Tibial nerve (tissue), 4 donors: ENCODE measurements at regions not wholly inside any gene's neighbourhood (a gene's known extent, or its start where the extent isn't known, plus 50 kb on each side); places are given as distances from the start of the nearest gene placed in this dataset.

Experiments
- DNase-seq, 2 donors: peaks; one replicate each; pipeline ENCODE4 v3.0.0-alpha.2; 2019; ENCODE audit warnings: low spot score in 2 of 2
- H3K27ac ChIP-seq, 4 donors: fragments of 200-600 bp; sonication (generic) in 3 of 4; one replicate each; pipeline ENCODE4 v1.5.1; 2017 to 2019; ENCODE audit warnings: mild to moderate bottlenecking in 1 of 4
- H3K27me3 ChIP-seq, 2 donors: fragments of 200-600 bp; sonication (generic) in 1 of 2; one replicate each; pipeline versions ENCODE4 v1.5.1 to v1.6.0; 2017 to 2019
- H3K36me3 ChIP-seq, 3 donors: fragments of 200-600 bp; sonication (generic); one replicate each; pipeline ENCODE4 v1.5.1; 2018 to 2019
- H3K4me1 ChIP-seq, 4 donors: fragments of 200-600 bp; sonication (generic) in 3 of 4; one replicate each; pipeline ENCODE4 v1.5.1; 2017 to 2019
- H3K4me3 ChIP-seq, 4 donors: fragments of 200-600 bp; sonication (generic) in 3 of 4; one replicate each; pipeline ENCODE4 v1.5.1; 2017 to 2019; ENCODE audit warnings: mild to moderate bottlenecking in 1 of 4, moderate library complexity in 1 of 4
- H3K9me3 ChIP-seq, 4 donors: fragments of 200-600 bp; sonication (generic) in 3 of 4; one replicate each; pipeline ENCODE4 v1.5.1; 2017 to 2019
- EP300 ChIP-seq, 2 donors: sonication (generic); formaldehyde crosslinking; IDR thresholded peaks; one replicate each; pipeline ENCODE4 v1.6.1; 2017; ENCODE audit warnings: antibody characterized with exemption in 2 of 2, mild to moderate bottlenecking in 1 of 2
- POLR2A ChIP-seq, 2 donors: fragments of 450-650 bp; IDR thresholded peaks; one replicate each; pipeline ENCODE4 v1.6.1; 2017; ENCODE audit warnings: antibody characterized with exemption in 2 of 2, mild to moderate bottlenecking in 2 of 2, moderate library complexity in 2 of 2
- WGBS, 2 donors: methylation state at CpG; one replicate each; pipeline ENCODE4 v1.1.5; 2018; 5-methylcytosine and 5-hydroxymethylcytosine counted together
- TF ChIP-seq, protein P1 (sequence below), 5 experiments: fragments of 200-600 bp in 3 of 5; fragments of 450-650 bp in 2 of 5; sonication (generic) in 3 of 5; IDR thresholded peaks; one replicate each; pipeline ENCODE4 v1.5.1; 2016 to 2019; ENCODE audit warnings: antibody characterized with exemption in 5 of 5, mild to moderate bottlenecking in 3 of 5, moderate library complexity in 2 of 5

DNA sequence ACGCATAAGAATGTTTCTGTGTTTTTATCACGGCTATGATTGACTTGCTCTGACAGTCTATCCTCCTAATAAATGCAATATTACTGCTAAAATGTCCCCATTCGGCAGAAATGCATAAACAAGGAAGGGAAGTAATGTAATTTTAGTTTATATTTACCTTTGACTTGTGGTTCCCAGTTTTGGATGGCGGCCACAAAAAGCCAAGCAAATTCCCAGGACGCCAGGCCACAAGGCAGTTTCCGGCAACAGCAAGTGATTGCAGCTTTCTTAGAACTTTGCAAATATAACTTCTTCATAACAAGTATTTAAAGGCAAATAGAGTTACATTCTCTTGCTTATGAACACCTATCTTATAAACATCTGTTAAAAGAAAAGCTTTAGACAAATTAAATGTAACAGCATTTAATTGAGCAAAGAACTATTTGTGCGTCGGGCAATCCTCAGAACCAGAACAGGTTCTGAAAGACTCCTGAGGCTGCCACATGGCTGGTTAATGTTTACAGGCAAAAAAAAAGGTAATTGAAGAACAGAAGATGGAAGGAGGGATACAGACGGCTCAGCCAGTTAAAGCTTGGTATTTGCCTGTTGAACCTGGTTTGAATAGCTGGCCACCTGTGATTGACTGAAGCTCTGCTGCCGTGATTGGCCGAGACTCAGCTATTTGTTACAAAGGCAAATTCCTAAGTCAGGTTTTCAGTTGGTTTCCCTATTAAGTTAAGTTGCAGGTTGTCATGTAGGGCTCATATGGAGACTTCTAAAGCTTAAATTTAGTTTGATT, 80.8 kb downstream of the C21orf91 start:
- WGBS, 2 donors = 67 to 68% methylated on average over 11 of the region's 11 CpGs
- Histone ChIP-seq H3K27ac (no peak overlapping the region), H3K4me1 (peaks cover 0 to 7% (median 0%) of the 10 kb centered on the region in 4 donors), H3K9me3 (no peaks in the 10 kb centered on the region), H3K27me3 (no peaks in the 10 kb centered on the region), H3K36me3 (no peaks in the 10 kb centered on the region), H3K4me3 (no peak overlapping the region)
- TF ChIP-seq EP300 (IDR thresholded peaks at IDR 0.05) = no peak
- TF ChIP-seq, protein P1, sequence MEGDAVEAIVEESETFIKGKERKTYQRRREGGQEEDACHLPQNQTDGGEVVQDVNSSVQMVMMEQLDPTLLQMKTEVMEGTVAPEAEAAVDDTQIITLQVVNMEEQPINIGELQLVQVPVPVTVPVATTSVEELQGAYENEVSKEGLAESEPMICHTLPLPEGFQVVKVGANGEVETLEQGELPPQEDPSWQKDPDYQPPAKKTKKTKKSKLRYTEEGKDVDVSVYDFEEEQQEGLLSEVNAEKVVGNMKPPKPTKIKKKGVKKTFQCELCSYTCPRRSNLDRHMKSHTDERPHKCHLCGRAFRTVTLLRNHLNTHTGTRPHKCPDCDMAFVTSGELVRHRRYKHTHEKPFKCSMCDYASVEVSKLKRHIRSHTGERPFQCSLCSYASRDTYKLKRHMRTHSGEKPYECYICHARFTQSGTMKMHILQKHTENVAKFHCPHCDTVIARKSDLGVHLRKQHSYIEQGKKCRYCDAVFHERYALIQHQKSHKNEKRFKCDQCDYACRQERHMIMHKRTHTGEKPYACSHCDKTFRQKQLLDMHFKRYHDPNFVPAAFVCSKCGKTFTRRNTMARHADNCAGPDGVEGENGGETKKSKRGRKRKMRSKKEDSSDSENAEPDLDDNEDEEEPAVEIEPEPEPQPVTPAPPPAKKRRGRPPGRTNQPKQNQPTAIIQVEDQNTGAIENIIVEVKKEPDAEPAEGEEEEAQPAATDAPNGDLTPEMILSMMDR (IDR thresholded peaks at IDR 0.05) = no peak
- TF ChIP-seq POLR2A (IDR thresholded peaks at IDR 0.05) = no peak
- no peak for DNase-seq

DNA sequence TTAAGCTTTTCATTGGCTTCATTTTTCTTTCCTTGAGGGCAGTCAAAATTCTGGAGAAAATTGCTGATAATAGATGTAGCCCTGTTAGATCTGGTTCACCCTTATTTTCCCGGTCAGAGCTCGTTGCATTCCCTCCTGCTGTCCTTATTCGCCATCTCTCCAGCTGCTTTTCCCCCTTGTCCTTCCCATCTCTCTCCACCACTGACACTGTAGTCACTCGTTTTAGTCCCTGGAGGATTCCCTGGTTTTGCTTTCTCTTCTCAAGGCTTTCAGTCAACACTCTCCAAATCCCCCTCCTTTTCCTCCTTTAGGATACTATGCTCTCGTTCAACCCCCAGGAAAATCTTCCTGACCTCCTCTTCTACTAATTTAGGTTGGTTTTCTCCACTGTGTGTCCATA, 83.1 kb downstream of the C21orf91 start:
- no peak overlapping the region for H3K27ac ChIP-seq
- TF ChIP-seq POLR2A (IDR thresholded peaks at IDR 0.05) (no peak), EP300 (IDR thresholded peaks at IDR 0.05) (no peak)
- TF ChIP-seq, protein P1 (IDR thresholded peaks at IDR 0.05) = no peak
- WGBS, 2 donors = 70 to 75% methylated on average over 5 of the region's 5 CpGs
- peaks cover 0 to 7% (median 0%) of the 10 kb centered on the region in 4 donors for H3K4me1 ChIP-seq
- no peaks in the 10 kb centered on the region for H3K36me3 ChIP-seq
- H3K4me3 ChIP-seq = no peak overlapping the region
- no peaks in the 10 kb centered on the region for H3K27me3 ChIP-seq
- H3K9me3 ChIP-seq = no peaks in the 10 kb centered on the region
- no peak for DNase-seq

DNA sequence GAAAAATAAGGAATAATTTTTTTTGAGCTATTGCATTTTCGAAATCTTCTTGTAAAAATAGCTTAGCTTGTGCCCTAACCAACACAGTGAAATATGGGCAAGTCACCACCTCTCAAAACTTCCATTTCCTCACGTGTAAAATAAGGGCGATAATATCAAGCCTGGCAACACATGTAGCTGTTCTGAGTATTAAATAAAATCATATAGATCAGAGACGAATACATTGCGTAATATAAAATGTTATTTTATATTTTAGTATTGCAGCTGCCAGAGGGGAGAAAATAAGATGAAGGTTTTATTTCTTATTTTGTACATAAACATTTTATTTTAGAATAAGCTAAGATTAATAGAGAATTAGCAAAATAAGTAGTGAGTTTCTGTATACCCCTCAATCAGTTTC, 85.9 kb downstream of the C21orf91 start:
- Histone ChIP-seq H3K36me3 (no peaks in the 10 kb centered on the region), H3K27me3 (no peaks in the 10 kb centered on the region), H3K9me3 (no peaks in the 10 kb centered on the region), H3K4me1 (peaks cover 0 to 8% (median 0%) of the 10 kb centered on the region in 4 donors), H3K27ac (no peak overlapping the region), H3K4me3 (no peak overlapping the region)
- no peak for DNase-seq
- TF ChIP-seq, protein P1 (IDR thresholded peaks at IDR 0.05) = no peak
- no peak for TF ChIP-seq POLR2A (IDR thresholded peaks at IDR 0.05)
- TF ChIP-seq EP300 (IDR thresholded peaks at IDR 0.05) = no peak
- 90 to 92% methylated on average over 5 of the region's 5 CpGs for WGBS, 2 donors

DNA sequence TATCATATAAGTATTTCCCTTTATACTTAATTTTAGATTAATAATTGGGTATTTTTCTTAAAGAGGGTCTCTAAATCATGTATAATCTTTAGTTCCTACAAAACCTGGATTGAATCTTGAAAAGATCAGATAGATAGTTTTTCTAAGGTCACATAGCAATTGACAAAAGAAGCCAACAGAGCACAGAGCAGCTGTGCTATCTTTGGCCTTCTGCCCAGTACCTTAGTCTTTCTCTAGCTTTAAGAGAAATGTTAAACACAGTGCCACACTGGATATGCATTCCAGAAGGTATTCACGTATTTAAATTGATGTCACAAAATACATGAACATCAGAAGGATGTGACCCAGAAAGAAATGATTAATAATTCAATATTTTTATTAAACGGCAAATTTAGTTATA, 86.8 kb downstream of the C21orf91 start:
- WGBS, 2 donors = 44 to 69% methylated on average over 2 of the region's 2 CpGs
- Histone ChIP-seq H3K27me3 (no peaks in the 10 kb centered on the region), H3K4me1 (peaks cover 0 to 6% (median 0%) of the 10 kb centered on the region in 4 donors), H3K36me3 (no peaks in the 10 kb centered on the region), H3K9me3 (no peaks in the 10 kb centered on the region), H3K27ac (no peak overlapping the region), H3K4me3 (no peak overlapping the region)
- no peak for DNase-seq
- TF ChIP-seq, protein P1 (IDR thresholded peaks at IDR 0.05) = no peak
- TF ChIP-seq POLR2A (IDR thresholded peaks at IDR 0.05) (no peak), EP300 (IDR thresholded peaks at IDR 0.05) (no peak)

DNA sequence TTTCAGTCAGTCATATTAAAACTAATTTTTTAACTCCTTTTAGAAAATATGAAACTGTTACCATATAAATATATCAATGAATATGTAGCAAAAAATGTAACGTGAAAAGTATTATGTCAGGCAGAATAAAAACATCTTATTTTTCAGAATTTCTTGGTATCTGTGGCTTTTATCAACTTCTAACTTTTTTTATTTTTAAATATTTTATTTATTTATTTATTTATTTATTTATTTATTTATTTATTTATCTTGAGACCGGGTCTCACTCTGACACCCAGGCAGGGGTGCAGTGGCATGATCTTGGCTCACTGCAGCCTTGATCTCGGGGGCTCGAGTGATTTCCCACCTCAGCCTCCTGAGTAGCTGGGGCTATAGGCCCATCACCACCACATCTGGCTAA, 87.6 kb downstream of the C21orf91 start:
- Histone ChIP-seq H3K9me3 (no peaks in the 10 kb centered on the region), H3K4me3 (no peak overlapping the region), H3K27me3 (no peaks in the 10 kb centered on the region), H3K36me3 (no peaks in the 10 kb centered on the region), H3K4me1 (peaks cover 0 to 6% (median 0%) of the 10 kb centered on the region in 4 donors), H3K27ac (no peak overlapping the region)
- 86 to 91% methylated on average over 4 of the region's 4 CpGs for WGBS, 2 donors
- DNase-seq = no peak
- TF ChIP-seq, protein P1 (IDR thresholded peaks at IDR 0.05) = no peak
- TF ChIP-seq EP300 (IDR thresholded peaks at IDR 0.05) (no peak), POLR2A (IDR thresholded peaks at IDR 0.05) (no peak)
